HepG2 (cell line): ENCODE measurements at regions not wholly inside any gene's neighbourhood (a gene's known extent, or its start where the extent isn't known, plus 50 kb on each side); places are given as distances from the start of the nearest gene placed in this dataset.

Experiments used
- ATAC-seq: fragments of 200-7000 bp; cut with Tn5 transposase; 3 replicates; pipeline ENCODE4 v1.9.1; 2020; ENCODE audit warnings: mild to moderate bottlenecking, moderate library complexity
- BruUV-seq: library from RNA; stranded (reverse); fragments of 400-500 nt; replicated peaks from 2 replicates; lab custom pipeline; 2021; lab: Mats Ljungman, UMichigan
- CTCF ChIA-PET: fragments of 300-600 bp; formaldehyde crosslinking; extraction: SDS; loops from one replicate; lab custom pipeline; 2021; ENCODE audit warnings: low total read pairs, inconsistent platforms, low intra/inter-chr PET ratio; lab: Yijun Ruan, JAX
- POLR2A ChIA-PET: fragments of 350-600 bp; sonication (Branson Sonifier 250); formaldehyde crosslinking; loops from one replicate; lab custom pipeline; 2020; ENCODE audit warnings: antibody characterized with exemption, inconsistent platforms; lab: Yijun Ruan, JAX
- DNase-seq: peaks from one replicate; pipeline ENCODE4 v3.0.0-alpha.2; 2015; ENCODE audit warnings: low spot score
- FAIRE-seq: peaks from 3 replicates; lab custom pipeline; 2011; peaks lifted over from hg19 to GRCh38; lab: Jason Lieb, UNC
- H2AFZ ChIP-seq: one replicate; pipeline ENCODE4 v1.6.1; 2011; ENCODE audit warnings: low read length, inconsistent platforms
- H3K27ac ChIP-seq: fragments of 300-600 bp; 3 replicates; pipeline ENCODE4 v1.8.0; 2011; ENCODE audit warnings: mixed run types, mild to moderate bottlenecking, mixed read lengths, low read length, inconsistent platforms; ENCODE audit not compliant: insufficient read depth; ENCODE audit errors: extremely low read length
- H3K27me3 ChIP-seq, 2 experiments: fragments of 200-600 bp in 1 of 2; 2 replicates in 1 of 2; 3 replicates in 1 of 2; pipeline versions ENCODE4 v1.6.0 to v1.8.0; 2011; ENCODE audit warnings: low read length in 2 of 2, mild to moderate bottlenecking in 2 of 2, moderate library complexity in 2 of 2, inconsistent platforms in 1 of 2; ENCODE audit not compliant: insufficient read depth in 2 of 2, control insufficient read depth in 1 of 2
- H3K36me3 ChIP-seq, 2 experiments: fragments of 200-600 bp in 1 of 2; replicated peaks in 1 of 2; 2 replicates in 1 of 2; 3 replicates in 1 of 2; pipeline versions ENCODE4 v1.5.1 to v1.8.0; 2011; ENCODE audit warnings: low read length in 2 of 2, inconsistent platforms in 1 of 2; ENCODE audit not compliant: insufficient read depth in 2 of 2, control insufficient read depth in 1 of 2
- H3K4me1 ChIP-seq: 2 replicates; pipeline ENCODE4 v1.5.1; 2012; ENCODE audit warnings: low read length, inconsistent platforms; ENCODE audit not compliant: insufficient read depth
- H3K4me2 ChIP-seq: 2 replicates; pipeline ENCODE4 v1.6.0; 2011; ENCODE audit warnings: low read depth, low read length, inconsistent platforms
- H3K4me3 ChIP-seq, 3 experiments: fragments of 200-600 bp in 1 of 3; sonication (generic), shearing (Covaris generic) in 1 of 3; replicated peaks in 1 of 3; 2 replicates each; pipeline ENCODE4 v1.5.1; 2011 to 2016; ENCODE audit warnings: low read length in 3 of 3, inconsistent platforms in 2 of 3, low read depth in 2 of 3, mild to moderate bottlenecking in 2 of 3, control low read depth in 1 of 3, mixed read lengths in 1 of 3; ENCODE audit not compliant: insufficient read depth in 1 of 3
- H3K79me2 ChIP-seq: one replicate; pipeline ENCODE4 v1.6.1; 2011; ENCODE audit warnings: low read length, inconsistent platforms; ENCODE audit not compliant: insufficient read depth
- H3K9ac ChIP-seq: 2 replicates; pipeline ENCODE4 v1.6.0; 2011; ENCODE audit warnings: mild to moderate bottlenecking, low read depth, low read length, inconsistent platforms; ENCODE audit not compliant: insufficient read depth
- H3K9me3 ChIP-seq: 2 replicates; pipeline ENCODE4 v1.5.1; 2012; ENCODE audit warnings: mild to moderate bottlenecking, low read length
- H4K20me1 ChIP-seq: 2 replicates; pipeline ENCODE4 v1.6.0; 2011; ENCODE audit warnings: inconsistent platforms, mild to moderate bottlenecking, low read length, moderate library complexity; ENCODE audit not compliant: insufficient read depth
- CHD2 ChIP-seq: IDR thresholded peaks from 2 replicates; pipeline ENCODE4 v1.6.1; 2011; ENCODE audit warnings: low read depth, low read length, improper control_type of control experiment
- E2F5 ChIP-seq: sonication (generic); formaldehyde crosslinking; conservative IDR thresholded peaks from 2 replicates; pipeline ENCODE4 v1.4.0; 2020; ENCODE audit warnings: missing genetic modification reagents
- GATA4 ChIP-seq: sonication (generic); IDR thresholded peaks from 2 replicates; pipeline ENCODE4 v1.6.1; 2016; ENCODE audit warnings: antibody characterized with exemption, low read depth, borderline replicate concordance
- PAF1 ChIP-seq: IDR thresholded peaks from 2 replicates; pipeline ENCODE4 v1.6.1; 2016; ENCODE audit warnings: missing genetic modification reagents, missing compliant biosample characterization
- SYNCRIP ChIP-seq: fragments of 200-400 bp; formaldehyde crosslinking; IDR thresholded peaks from 2 replicates; pipeline ENCODE4 v1.6.1; 2018; ENCODE audit warnings: mild to moderate bottlenecking, low read depth, low read length; ENCODE audit not compliant: insufficient read depth
- ZFP37 ChIP-seq: sonication (generic); formaldehyde crosslinking; IDR thresholded peaks from 2 replicates; pipeline ENCODE4 v1.4.0; 2020; ENCODE audit warnings: missing genetic modification reagents, borderline replicate concordance
- ZFP62 ChIP-seq: sonication (generic); formaldehyde crosslinking; IDR thresholded peaks from 2 replicates; pipeline ENCODE4 v1.4.0; 2020; ENCODE audit warnings: missing genetic modification reagents
- ZHX2 ChIP-seq, 2 experiments: sonication (generic) in 1 of 2; formaldehyde crosslinking in 1 of 2; IDR thresholded peaks; 2 replicates each; pipeline versions ENCODE4 v1.6.1 to v1.9.0; 2014 to 2022; ENCODE audit warnings: antibody characterized with exemption in 1 of 2, borderline replicate concordance in 1 of 2, inconsistent platforms in 1 of 2, low read depth in 1 of 2, missing genetic modification reagents in 1 of 2
- WGBS: methylation state at CpG from one replicate; pipeline ENCODE4 v1.1.6; 2017; ENCODE audit warnings: low lambda C conversion rate; 5-methylcytosine and 5-hydroxymethylcytosine counted together
- in situ Hi-C: cut with HindIII; loops from 2 replicates; pipeline ENCODE4 v1.10.0; 2017; ENCODE audit warnings: low pct_unique_long_range_greater_than_20kb; ENCODE audit not compliant: extremely low pct_ligation_motif_present
- intact Hi-C: fragments of 100-400 bp; cut with micrococcal nuclease; formaldehyde crosslinking; loops from one replicate; pipeline ENCODE4 v1.10.0; 2022; ENCODE audit not compliant: unreplicated experiment
- TF ChIP-seq, protein P1 (sequence below): sonication (generic); formaldehyde crosslinking; IDR thresholded peaks from 2 replicates; pipeline ENCODE4 v1.4.0; 2020; ENCODE audit warnings: mild to moderate bottlenecking, missing genetic modification reagents
- TF ChIP-seq, protein P2 (sequence below): sonication (generic); formaldehyde crosslinking; IDR thresholded peaks from 2 replicates; pipeline ENCODE4 v1.4.0; 2020; ENCODE audit warnings: missing genetic modification reagents
- TF ChIP-seq, protein P3 (sequence below): sonication (generic); formaldehyde crosslinking; IDR thresholded peaks from 2 replicates; pipeline ENCODE4 v1.4.0; 2020; ENCODE audit warnings: missing genetic modification reagents, mild to moderate bottlenecking, borderline replicate concordance

DNA sequence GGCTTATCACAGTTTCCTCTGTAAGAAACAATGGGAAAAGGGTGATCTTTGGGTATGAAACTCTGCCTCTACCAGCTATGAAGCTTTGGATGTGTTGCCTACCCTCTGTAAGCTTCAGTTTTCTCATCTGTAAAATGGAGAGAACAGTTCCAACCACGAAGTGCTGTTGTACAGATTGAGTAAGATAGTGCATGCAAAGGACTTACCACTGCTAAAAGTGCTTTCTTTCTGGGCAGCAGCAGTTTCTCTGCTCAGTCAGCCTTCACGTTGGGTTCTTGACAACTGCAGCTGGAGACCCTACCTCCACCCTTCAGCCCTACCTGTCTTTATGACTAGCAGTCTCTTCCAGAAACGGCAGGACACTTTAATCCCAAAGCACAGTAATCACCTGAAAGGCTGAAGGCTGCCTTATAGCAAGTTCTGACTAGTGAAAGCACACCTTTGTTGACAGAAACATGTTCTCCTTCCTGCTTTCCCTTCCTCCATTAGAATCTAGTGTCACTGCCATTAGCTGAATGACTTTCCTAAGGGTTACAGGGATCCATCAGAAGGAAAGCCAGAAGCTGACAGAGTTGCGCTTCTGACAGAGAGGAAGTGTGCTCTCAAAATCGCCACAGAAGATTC, 91.4 kb downstream of the RPL27A start:
- in situ Hi-C loops = no loop called here
- POLR2A ChIA-PET = no interaction called here

More for the DNA sequence above, 91.4 kb downstream of the RPL27A start:
- Histone ChIP-seq H3K27ac (no peak overlapping the region), H4K20me1 (no peaks in the 10 kb centered on the region), H3K79me2 (no peaks in the 10 kb centered on the region), H3K4me1 (peaks cover 16% of the 10 kb centered on the region), H3K4me3 (no peak overlapping the region), H3K36me3 (no peaks in the 10 kb centered on the region), H3K9me3 (no peaks in the 10 kb centered on the region), H3K9ac (no peak overlapping the region), H3K4me2 (no peak overlapping the region), H2AFZ (no peak overlapping the region), H3K27me3 (no peaks in the 10 kb centered on the region)
- BruUV-seq = no TSS peak
- DNase-seq (no peak), ATAC-seq (no peak), FAIRE-seq (no peak)
- CTCF ChIA-PET = no interaction called here
- intact Hi-C loops = no loop called here
- whole genome bisulfite sequencing = 96% methylated on average over 5 of the region's 5 CpGs
- TF ChIP-seq ZHX2 (IDR thresholded peaks at IDR 0.05; ENCODE audit: low read depth) (no peak), ZHX2 (CRISPR knock-in tag; IDR thresholded peaks at IDR 0.05; ENCODE audit: borderline replicate concordance) (no peak), SYNCRIP (no peak), GATA4 (no peak), ZFP37 (CRISPR knock-in tag) (no peak), CHD2 (no peak), PAF1 (no peak), ZFP62 (CRISPR knock-in tag) (no peak), E2F5 (CRISPR knock-in tag) (no peak)
- TF ChIP-seq, protein P1, sequence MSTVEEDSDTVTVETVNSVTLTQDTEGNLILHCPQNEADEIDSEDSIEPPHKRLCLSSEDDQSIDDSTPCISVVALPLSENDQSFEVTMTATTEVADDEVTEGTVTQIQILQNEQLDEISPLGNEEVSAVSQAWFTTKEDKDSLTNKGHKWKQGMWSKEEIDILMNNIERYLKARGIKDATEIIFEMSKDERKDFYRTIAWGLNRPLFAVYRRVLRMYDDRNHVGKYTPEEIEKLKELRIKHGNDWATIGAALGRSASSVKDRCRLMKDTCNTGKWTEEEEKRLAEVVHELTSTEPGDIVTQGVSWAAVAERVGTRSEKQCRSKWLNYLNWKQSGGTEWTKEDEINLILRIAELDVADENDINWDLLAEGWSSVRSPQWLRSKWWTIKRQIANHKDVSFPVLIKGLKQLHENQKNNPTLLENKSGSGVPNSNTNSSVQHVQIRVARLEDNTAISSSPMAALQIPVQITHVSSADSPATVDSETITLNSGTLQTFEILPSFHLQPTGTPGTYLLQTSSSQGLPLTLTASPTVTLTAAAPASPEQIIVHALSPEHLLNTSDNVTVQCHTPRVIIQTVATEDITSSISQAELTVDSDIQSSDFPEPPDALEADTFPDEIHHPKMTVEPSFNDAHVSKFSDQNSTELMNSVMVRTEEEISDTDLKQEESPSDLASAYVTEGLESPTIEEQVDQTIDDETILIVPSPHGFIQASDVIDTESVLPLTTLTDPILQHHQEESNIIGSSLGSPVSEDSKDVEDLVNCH = no peak
- TF ChIP-seq, protein P2, sequence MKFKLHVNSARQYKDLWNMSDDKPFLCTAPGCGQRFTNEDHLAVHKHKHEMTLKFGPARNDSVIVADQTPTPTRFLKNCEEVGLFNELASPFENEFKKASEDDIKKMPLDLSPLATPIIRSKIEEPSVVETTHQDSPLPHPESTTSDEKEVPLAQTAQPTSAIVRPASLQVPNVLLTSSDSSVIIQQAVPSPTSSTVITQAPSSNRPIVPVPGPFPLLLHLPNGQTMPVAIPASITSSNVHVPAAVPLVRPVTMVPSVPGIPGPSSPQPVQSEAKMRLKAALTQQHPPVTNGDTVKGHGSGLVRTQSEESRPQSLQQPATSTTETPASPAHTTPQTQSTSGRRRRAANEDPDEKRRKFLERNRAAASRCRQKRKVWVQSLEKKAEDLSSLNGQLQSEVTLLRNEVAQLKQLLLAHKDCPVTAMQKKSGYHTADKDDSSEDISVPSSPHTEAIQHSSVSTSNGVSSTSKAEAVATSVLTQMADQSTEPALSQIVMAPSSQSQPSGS = no peak
- TF ChIP-seq, protein P3, sequence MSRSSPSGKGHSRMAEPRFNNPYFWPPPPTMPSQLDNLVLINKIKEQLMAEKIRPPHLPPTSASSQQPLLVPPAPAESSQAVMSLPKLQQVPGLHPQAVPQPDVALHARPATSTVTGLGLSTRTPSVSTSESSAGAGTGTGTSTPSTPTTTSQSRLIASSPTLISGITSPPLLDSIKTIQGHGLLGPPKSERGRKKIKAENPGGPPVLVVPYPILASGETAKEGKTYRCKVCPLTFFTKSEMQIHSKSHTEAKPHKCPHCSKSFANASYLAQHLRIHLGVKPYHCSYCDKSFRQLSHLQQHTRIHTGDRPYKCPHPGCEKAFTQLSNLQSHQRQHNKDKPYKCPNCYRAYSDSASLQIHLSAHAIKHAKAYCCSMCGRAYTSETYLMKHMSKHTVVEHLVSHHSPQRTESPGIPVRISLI (CRISPR knock-in tag) = no peak
